Ecto neural progenitor cell (in vitro differentiated cells): ENCODE measurements at regions not wholly inside any gene's neighbourhood (a gene's known extent, or its start where the extent isn't known, plus 50 kb on each side); places are given as distances from the start of the nearest gene placed in this dataset.
"Not testable (repeated sequence)": the region's sequence is repeated elsewhere in the genome, so short reads cannot be mapped to it uniquely, and the experiment has no call there.

Source experiments
- DNase-seq: peaks from one replicate; pipeline ENCODE4 v3.0.0-alpha.2; 2018; ENCODE audit warnings: low spot score

GRCh38 chr11:104704146-104704830 lies 194.0 kb downstream of the CASP12 start:
- no peak for DNase-seq

DNA sequence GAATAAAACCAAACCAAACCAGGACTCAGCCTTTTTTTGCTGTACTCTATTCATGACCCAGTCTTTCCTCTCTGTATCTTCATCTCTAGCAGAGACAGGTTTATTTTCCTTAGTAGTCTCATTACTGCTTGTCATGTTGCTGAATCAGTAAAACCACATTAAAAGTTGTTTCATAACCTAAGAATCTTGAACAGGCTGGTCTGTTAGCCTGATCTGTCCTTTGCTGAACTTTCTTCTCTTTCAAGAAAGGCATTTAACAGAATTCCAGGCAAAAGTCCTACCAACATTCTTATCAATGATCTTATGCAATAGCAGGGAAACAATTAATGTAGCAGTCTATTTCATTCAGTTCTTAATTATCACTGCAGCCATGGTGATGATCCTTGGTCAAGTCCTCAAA lies 197.7 kb downstream of the CASP12 start:
- no peak for DNase-seq

- no peak for DNase-seq
Measured at GRCh38 chr11:104699981-104700380, 198.3 kb downstream of the CASP12 start.

GRCh38 chr11:104695065-104695463 lies 203.2 kb downstream of the CASP12 start:
- no peak for DNase-seq

GRCh38 chr11:104694259-104695064 lies 203.8 kb downstream of the CASP12 start:
- DNase-seq: no peak

- no peak for DNase-seq
Measured at GRCh38 chr11:104692751-104693150, 205.5 kb downstream of the CASP12 start.

- DNase-seq: no peak
Measured at GRCh38 chr11:104691129-104691528, 207.1 kb downstream of the CASP12 start.

GRCh38 chr11:104690241-104690640 lies 208.0 kb downstream of the CASP12 start:
- no peak for DNase-seq

- DNase-seq: no peak
Measured at GRCh38 chr11:104688731-104689130, 209.5 kb downstream of the CASP12 start.

- DNase-seq: no peak
Measured at GRCh38 chr11:104682206-104682605, 216.1 kb downstream of the CASP12 start.

DNA sequence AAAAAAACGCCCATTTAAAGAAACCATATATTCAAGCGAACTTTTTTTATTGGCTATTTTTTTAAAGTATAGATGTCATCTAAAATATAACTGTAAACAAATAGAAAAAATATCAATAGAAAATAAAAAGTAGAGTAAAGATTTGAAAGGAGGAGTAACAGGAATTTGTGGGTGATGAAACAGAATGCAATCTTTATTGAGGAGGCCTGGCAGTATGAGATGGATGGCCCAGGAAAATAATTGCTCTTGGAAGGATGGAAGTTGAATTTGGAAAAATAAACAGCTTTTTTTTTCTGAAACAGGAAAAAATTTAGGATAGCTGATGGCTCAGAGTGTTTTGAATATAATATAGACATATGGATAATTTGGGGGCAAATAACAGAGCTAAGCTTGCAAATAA lies 219.0 kb downstream of the CASP12 start:
- no peak for DNase-seq

DNA sequence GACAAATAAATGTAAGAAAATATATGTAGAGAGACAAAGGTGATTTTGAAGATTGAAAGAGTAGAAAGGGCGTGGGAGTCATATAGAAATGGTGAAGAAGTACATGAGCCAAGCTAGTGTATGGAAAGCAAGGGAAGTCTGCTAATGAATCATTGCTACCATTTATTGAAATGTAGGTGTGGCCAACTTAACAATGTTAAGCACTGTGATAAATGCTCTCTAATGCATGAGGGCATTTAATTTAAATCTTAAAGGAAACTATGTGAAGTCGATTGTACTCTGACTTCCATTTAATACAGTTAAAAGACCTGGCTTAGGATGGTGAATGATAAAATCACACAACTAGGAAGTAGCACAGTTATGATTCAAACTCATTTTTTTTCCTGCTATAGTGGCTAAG lies 219.9 kb downstream of the CASP12 start:
- no peak for DNase-seq

DNA sequence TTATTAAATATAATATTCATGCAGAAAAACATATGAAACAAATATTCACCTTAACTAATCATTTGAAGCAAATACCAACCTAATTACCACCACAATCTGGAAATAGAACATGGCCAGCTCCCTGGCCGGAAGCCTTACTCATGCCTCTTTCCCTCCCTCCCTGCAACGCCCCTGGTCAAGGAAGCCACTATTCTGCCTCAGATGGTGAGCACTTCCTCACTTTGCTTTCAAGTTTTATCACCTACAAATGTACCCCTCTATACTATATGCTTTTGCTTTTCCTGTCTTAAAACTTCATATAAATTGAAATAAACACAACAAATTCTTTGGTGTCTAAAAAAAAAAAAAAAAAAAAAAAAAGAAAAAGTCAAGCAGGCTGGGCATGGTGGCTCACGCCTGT lies 221.2 kb downstream of the CASP12 start:
- not testable (repeated sequence) for DNase-seq

- no peak for DNase-seq
Measured at GRCh38 chr11:104672897-104673296, 225.4 kb downstream of the CASP12 start.

GRCh38 chr11:104668797-104669463 lies 229.3 kb downstream of the CASP12 start:
- no peak for DNase-seq

GRCh38 chr11:104666624-104667023 lies 231.6 kb downstream of the CASP12 start:
- no peak for DNase-seq

DNA sequence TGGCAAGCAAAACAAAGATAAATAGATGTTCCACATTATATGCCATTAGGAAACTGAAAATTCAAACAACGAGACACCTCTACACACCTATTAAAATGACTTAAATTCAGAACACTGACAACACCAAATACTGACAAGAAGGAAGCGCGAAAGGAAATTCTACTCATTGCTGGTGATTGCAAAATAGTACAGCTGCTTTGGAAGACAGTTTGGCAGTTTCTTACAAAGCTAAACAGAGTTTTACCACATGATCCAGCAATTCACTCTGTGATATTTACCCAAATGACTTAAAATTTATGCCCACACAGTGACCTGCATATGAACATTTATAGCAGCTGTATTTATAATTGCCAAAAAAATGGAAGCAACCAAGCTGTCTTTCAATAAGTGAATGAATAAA lies 232.6 kb downstream of the CASP12 start:
- DNase-seq: no peak

GRCh38 chr11:104663190-104664140 lies 234.8 kb downstream of the CASP12 start:
- DNase-seq: no peak

GRCh38 chr11:104661901-104662300 lies 236.4 kb downstream of the CASP12 start:
- DNase-seq: no peak

DNA sequence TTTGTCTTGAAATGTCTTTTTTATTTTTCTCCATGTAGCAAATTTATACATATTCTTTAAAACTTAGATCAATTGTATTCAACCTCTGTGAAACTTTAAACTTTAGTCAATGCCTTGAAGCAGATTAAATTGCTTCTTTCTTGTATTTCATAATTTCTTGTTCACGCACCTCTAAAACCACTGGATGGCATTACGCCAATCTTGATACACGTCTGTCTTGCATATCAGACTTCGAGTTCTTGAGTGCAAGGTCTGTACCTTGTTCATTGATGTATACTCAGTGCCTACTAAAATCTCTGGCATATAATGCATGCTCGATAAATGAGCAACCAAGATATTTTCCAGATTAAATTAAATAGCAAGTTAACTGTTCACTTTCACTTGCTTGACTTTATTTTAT lies 236.8 kb downstream of the CASP12 start:
- DNase-seq: no peak

- DNase-seq: no peak
Measured at GRCh38 chr11:104658177-104658576, 240.1 kb downstream of the CASP12 start.

DNA sequence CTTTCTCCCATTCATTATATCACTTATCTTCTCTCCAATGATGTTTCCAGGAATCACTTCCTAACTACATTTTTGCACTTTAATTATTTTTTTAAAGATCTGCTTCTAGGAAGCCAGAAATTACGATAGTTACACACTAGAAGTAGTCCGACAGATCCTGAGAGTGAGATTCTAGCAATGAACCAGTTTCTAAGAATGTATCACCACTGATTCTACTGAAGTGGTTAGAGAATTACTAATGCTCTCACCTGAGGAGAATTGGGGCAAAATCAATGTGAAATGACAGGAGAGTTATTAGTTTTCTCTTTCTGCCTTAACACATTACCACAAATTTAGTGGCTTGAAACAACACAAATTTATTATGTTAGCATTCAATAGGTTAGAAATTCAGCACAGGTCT lies 241.2 kb downstream of the CASP12 start:
- DNase-seq: no peak
